Right ventricle myocardium superior (tissue), 1 donor: ENCODE measurements at regions not wholly inside any gene's neighbourhood (a gene's known extent, or its start where the extent isn't known, plus 50 kb on each side); places are given as distances from the start of the nearest gene placed in this dataset.

Experiments
- ATAC-seq: fragments of 200-7000 bp; cut with Tn5 transposase; one replicate; pipeline ENCODE4 v1.9.1; 2020; ENCODE audit warnings: mild to moderate bottlenecking; ENCODE audit not compliant: poor library complexity
- DNase-seq: peaks from one replicate; pipeline ENCODE4 v3.0.0-alpha.2; 2020
- intact Hi-C: fragments of 100-400 bp; cut with DNase I; formaldehyde crosslinking; loops from one replicate; pipeline ENCODE4 v1.11.2; 2022
- donor health status: DM: no; HTN: yes; CAD: no; lungs with severe emphysema.

DNA sequence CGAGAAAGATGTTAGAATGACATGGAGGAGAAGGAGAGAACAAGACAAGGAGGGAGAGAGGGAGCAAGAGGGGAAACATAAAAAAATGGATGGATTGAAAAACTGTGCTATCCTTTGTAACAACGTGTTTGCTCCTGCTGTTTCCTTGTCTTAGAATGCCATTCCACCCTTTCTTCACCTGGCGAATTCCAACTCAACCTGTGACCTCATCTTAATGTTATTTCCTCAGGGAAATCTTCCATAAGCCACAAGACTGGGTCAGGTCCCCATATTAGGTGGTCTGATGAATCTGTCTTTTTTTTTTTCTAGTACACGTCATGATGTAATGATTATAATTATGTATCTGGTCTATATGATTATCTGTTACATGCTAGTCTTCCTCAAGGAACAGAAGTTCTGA is 195.0 kb upstream of the MAF start:
- ATAC-seq (no peak), DNase-seq (no peak)
- intact Hi-C loops, result no loop called here

DNA sequence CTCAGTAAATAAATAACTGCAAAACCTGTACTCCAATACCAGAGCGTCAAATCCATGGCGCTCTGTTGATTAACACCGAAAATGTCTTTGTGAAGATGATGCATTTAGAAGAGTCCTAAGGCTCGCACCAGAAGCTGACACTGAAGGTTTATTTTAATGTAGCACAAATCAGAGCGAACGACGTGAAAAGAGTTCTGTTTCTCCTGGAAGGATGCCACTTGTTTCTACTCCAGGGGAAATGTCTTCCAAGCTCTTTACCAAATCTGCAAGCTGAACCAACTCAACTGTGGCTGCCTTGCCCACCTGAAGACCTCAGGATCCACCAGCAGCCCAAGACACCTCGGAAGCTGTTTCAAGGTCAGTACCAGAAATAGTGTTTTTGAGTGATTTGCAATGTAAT is 194.4 kb upstream of the MAF start:
- DNase-seq (no peak), ATAC-seq (no peak)
- intact Hi-C loops, result no loop called here

DNA sequence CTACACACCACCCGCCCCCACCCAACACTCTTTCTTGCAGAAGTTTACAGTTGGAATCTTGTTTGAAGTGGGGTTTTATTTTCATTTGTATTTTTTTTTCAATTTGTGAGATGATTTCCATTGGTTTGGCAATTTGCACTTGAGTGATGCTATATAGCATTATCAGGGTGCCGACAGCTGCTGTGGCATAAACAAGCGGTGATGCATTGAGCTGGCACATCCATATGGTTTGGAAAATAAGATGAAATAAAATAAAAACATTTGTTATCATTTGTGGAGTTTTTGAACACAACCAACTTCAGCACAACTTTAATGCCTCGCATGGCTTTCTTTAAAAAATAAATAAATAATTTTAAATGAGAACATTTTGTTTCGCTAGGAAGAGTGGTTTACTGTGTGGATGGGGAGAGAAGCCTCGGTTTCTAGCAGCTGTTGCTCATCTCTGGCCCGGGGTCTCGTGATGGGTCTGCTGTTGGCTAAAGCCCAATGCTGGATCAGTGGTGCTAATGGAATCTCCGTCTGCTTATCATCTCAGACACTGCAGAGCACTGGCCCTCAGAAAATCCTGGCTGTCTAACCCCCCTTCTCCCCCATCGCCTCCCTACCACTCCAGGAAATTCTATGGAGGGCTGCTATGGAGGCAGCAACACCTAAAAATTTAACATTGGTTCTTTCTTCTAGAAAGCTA is 192.3 kb upstream of the MAF start:
- intact Hi-C loops, result no loop called here
- ATAC-seq (no peak), DNase-seq (no peak)

GRCh38 chr16:79792076-79792475 is 191.5 kb upstream of the MAF start:
- intact Hi-C loops, result no loop called here
- ATAC-seq (no peak), DNase-seq (no peak)

DNA sequence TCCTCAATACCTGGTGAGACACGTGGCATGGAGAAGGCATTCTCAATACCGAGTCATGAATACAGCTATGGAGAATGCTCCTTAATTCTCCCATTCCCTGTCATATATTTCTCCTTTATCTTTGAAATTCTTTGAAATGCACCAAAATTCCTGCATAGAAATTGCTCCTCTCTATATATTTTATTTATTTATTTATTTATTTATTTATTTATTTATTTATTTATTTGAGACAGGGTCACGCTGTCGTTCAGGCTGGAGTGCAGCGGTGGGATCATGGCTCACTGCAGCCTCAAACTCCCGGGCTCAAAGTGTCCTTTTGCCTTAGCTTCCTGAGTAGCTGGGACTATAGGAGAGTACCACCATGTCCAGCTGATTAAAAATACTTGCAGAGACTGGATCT is 190.3 kb upstream of the MAF start:
- intact Hi-C loops, result no loop called here
- no peak for DNase-seq
- no peak for ATAC-seq

- no peak for DNase-seq
- no peak for ATAC-seq
- intact Hi-C loops, result no loop called here
These were observed 188.4 kb upstream of the MAF start for GRCh38 chr16:79788949-79789348.

DNA sequence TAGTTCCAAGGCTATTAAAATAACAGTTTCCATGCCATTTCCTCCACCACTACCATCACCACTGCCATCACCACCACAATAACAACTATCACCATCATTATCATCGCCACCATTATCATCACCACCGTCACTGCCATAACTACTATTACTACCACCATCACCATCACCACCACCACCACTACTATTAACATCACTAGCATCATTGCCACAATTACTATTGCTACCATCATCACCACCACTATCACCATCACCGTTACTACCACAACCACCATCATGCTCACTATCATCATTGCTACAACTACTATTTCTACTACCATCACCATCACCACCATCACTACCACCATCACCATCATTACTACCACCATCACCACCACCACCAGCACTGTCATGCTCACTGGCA is 185.9 kb upstream of the MAF start:
- no peak for DNase-seq
- no peak for ATAC-seq
- intact Hi-C loops, result no loop called here

GRCh38 chr16:79784007-79784406 is 183.5 kb upstream of the MAF start:
- intact Hi-C loops, result no loop called here
- DNase-seq (no peak), ATAC-seq (no peak)

DNA sequence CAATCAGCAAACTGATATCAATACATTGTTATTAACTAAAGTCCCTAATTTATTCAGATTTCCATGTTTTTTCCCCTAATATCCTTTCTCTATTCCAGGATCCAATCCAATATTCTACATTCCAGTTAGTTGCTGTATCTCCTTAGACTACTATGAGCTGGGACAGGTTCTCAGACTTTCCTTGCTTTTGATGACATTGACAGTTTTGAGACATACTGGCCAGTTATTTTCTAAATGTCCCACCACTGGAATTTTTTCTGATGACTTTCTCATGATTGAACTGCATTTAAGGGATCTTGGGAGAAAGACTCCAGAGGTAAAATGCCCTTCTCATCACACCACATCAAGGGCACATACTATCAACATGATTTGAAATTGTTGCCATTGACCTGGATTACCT is 177.1 kb upstream of the MAF start:
- DNase-seq, result no peak
- intact Hi-C loops, result no loop called here
- ATAC-seq, result no peak

- DNase-seq, result peak; percentile 51
- intact Hi-C loops, result no loop called here
These were observed 175.8 kb upstream of the MAF start for GRCh38 chr16:79776243-79776847.

GRCh38 chr16:79772784-79773183 is 172.2 kb upstream of the MAF start:
- no peak for DNase-seq
- intact Hi-C loops, result no loop called here
- no peak for ATAC-seq

More at GRCh38 chr16:79776243-79776847, 175.8 kb upstream of the MAF start:
- ATAC-seq, result peak; percentile 95

GRCh38 chr16:79772048-79772447 is 171.5 kb upstream of the MAF start:
- intact Hi-C loops, result no loop called here
- ATAC-seq (no peak), DNase-seq (no peak)

- ATAC-seq, result peak; percentile 99
- intact Hi-C loops, result no loop called here
- DNase-seq, result peak; percentile 95
These were observed 169.9 kb upstream of the MAF start for GRCh38 chr16:79770244-79771064.

DNA sequence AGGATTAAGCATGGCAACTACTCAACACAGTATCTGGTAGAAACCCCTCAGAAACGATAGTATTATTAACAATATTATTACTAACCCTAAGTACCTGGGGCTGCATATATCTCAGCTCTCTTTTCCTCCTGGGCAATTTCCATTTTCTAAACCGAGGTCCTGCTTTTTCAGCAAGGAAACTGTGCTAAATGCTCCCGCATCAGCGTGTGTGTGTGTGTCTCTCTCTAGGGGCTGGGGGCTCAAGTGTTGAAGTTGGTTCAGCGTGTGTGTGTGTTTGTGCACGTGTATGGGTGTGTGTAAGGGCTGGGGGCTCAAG is 169.3 kb upstream of the MAF start:
- intact Hi-C loops, result no loop called here
- ATAC-seq (no peak), DNase-seq (no peak)

GRCh38 chr16:79769270-79769927 is 168.9 kb upstream of the MAF start:
- no peak for ATAC-seq
- no peak for DNase-seq
- intact Hi-C loops, result no loop called here

DNA sequence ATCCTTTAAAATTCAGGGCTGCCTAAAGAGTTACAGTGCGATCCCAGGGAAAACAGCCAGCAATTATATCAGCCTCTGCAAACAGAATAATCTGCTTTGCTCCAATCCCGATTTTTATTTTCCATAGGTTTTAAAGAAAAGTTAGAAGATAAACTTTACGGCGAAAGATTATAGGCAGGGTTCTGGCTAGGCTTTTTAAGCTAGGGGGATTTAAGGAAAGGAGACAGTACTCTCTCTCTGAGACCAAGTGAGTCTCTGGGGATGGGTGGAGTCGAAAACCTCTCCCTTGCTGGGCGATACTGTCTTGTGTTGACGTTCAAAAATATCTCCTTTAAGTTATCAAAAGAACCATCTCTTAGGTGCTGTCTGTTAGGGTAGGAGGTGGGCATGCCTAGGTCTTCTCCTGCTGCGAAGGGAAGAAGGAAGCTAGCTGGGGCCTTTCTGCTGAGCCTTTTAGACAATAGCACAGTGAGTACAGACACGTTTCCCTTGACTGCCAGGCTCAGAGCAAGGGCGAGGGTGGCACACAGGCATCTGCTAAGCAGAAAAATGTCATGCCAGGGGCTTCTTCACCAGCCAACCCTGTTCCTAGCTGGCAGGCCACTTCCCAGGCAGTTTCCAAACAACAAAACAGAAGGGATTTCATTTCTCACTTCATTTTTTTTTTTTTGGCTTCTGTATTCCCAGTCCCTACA is 167.9 kb upstream of the MAF start:
- intact Hi-C loops, result no loop called here
- no peak for ATAC-seq
- DNase-seq, result no peak

DNA sequence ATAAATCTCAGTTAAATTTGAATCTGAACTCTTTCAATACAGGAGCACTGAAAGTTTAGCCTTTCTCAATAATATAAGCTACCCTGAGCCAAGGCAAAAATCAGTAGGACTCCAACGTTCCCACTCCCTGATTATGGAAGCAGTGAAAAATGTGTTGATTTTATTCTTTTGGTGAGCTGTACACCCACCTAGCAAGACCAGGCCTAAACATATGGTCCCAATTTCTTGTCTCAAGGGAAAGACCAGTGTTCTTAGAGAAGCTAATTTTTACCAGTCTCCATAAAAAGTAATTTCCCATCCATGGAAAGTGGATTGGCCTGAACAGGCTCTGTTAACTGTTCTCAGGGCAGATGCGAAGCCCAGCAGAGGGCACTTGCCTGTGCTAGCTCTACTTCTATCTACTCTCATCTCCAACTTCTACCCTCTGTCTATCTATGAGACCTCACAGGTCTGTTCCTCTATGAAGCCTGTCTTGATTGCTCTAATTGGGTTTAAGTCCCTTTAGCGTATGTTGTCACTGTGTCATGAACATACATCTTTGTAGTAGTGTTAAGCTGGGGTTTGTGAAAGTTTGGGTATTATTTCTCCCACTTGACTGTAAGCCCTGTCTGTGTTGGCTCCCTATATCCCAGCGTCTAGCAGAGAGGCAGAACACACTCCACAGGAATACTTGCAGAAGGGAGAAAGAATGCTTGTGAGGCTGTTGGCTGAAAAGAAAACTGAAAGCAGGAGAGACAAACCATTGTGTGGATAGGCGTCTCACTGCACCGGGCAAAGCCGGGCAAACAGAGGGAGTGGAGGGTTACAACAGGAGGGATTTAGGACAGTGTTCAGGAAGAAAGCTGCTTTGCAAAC is 167.1 kb upstream of the MAF start:
- DNase-seq, result no peak

GRCh38 chr16:79765901-79766394 is 165.4 kb upstream of the MAF start:
- intact Hi-C loops, result no loop called here
- no peak for ATAC-seq

More for the DNA sequence above, 167.1 kb upstream of the MAF start:
- intact Hi-C loops, result no loop called here
- peak; percentile 26 for ATAC-seq

More at GRCh38 chr16:79765901-79766394, 165.4 kb upstream of the MAF start:
- DNase-seq, result no peak
